B cell (primary cell): ENCODE measurements at regions not wholly inside any gene's neighbourhood (a gene's known extent, or its start where the extent isn't known, plus 50 kb on each side); places are given as distances from the start of the nearest gene placed in this dataset.

Source experiments
- EZH2 ChIP-seq: IDR thresholded peaks from 2 replicates; pipeline ENCODE4 v1.6.1; 2012; ENCODE audit warnings: borderline replicate concordance, low read depth, mild to moderate bottlenecking, moderate library complexity, low read length; ENCODE audit not compliant: insufficient read depth, poor library complexity, severe bottlenecking
- TF ChIP-seq, protein P1 (sequence below): fragments of 200-600 bp; IDR thresholded peaks from one replicate; pipeline ENCODE4 v1.8.0; 2022; ENCODE audit warnings: antibody characterized with exemption, mild to moderate bottlenecking

DNA sequence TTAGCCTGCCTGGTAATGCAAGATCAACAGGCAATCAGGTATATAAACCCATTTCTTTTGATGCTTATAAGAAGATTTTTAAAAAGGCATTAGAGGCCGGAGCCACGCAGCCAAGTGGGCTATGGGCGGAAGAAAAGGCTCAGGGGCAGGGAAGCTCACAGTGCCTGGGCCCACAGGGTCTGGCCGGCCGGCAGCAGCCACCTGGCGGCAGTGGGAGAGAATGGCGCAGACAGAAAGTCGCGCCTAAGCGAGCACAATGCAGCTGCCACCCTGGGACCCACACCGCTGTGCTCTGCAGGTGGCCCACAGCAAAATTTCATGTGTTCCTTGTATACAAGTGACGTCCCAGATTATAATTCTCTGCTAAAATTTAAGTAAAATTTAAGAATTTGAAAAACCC lies 448.6 kb upstream of the RASGRP1 start:
- TF ChIP-seq, protein P1, sequence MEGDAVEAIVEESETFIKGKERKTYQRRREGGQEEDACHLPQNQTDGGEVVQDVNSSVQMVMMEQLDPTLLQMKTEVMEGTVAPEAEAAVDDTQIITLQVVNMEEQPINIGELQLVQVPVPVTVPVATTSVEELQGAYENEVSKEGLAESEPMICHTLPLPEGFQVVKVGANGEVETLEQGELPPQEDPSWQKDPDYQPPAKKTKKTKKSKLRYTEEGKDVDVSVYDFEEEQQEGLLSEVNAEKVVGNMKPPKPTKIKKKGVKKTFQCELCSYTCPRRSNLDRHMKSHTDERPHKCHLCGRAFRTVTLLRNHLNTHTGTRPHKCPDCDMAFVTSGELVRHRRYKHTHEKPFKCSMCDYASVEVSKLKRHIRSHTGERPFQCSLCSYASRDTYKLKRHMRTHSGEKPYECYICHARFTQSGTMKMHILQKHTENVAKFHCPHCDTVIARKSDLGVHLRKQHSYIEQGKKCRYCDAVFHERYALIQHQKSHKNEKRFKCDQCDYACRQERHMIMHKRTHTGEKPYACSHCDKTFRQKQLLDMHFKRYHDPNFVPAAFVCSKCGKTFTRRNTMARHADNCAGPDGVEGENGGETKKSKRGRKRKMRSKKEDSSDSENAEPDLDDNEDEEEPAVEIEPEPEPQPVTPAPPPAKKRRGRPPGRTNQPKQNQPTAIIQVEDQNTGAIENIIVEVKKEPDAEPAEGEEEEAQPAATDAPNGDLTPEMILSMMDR: no peak
- no peak for TF ChIP-seq EZH2
